ENCODE measurements at regions not wholly inside any gene's neighbourhood (a gene's known extent, or its start where the extent isn't known, plus 50 kb on each side); places are given as distances from the start of the nearest gene placed in this dataset.
"Not testable (repeated sequence)": the region's sequence is repeated elsewhere in the genome, so short reads cannot be mapped to it uniquely, and the experiment has no call there.

DNA sequence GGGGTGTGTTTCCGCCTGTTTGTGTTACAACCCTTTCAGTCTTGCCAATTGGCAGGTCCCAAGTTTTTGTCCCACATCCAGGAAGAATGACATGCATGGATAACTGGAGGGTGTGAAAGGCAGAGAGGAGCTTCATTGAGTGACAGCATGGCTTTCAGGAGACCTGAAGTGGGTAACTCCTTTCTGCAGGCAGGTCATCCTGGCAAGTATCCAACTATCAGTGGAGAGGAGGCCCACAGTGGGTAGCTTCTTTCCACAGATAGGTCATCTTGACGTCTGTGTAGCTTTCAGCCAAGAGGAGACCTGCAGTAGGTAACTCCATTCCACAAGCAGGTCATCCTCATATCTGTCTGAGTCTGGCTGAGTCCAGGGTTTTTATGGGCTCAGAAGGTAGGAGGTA, 1268.8 kb upstream of the CNTN5 start:
- DNase-seq (ENCODE audit: low spot score) = no peak

DNA sequence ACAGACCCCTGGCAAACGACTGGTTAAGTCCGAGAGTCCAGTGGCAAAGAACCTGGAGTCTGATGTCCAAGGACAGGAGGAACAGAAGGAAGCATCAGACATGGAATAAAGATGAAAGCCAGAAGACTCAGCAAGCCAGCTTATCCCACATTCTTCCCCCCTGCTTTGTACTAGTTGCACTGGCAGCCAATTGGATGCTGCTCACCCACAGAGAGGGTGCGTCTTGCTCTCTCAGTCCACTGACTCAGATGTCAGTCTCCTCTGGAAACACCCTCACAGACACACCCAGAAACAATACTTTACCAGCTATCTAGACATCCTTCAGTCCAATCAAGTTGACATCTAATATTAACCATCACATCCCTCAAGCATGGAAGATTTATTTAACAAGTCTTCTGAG, 1265.8 kb upstream of the CNTN5 start:
- DNase-seq (ENCODE audit: low spot score) = no peak

DNA sequence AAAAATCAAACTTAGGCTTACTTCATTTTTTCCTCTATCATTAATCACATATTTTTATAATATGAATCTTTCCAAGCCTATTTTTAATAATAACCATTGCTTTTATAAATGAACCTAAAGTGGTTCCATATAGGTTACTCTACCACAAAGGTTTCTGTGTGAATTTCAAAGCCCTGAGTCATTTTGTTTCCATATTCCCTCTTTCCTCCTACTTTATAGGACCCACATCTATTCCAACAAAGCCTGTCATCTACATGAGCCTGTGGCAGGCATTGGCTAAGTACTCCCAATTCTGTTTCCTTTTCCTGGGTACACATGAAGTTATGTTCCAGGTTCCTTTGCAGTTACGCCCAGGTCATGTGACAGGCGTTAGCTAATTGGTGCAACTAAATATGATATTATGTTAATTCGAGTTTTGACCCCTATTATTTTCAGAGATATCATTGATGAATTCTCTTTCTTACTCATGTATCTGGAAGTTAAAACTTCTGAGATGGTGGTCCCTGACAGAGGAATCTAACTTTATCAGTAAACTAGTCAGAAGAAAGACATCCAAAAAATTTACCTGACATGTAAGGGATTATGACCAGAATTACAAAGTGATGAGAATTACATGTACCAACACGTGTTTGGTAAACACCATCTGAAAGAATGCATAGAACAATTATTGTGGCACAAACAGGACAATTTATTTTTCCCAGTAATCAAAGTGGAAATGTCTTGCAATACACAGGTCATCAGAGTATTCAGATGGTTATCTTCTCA, 1264.0 kb upstream of the CNTN5 start:
- no peak for DNase-seq (ENCODE audit: low spot score)

DNA sequence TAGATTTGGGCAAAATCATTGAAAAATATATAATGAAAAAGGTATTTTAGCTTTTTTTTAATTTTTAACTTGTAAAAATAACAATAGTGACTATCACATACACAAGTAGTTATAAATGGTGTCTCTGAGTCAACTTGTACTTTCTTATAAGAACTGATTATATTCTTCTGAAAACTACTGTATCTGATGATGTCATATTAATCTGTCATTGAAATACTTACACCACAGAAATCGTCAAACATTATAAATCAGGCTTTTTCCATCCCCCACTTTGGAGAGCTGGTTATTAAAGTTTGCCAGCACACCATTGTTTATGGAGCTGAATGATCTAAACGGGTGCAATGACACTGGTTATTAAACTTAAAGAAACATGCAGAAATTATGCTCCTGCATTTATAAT, 1259.6 kb upstream of the CNTN5 start:
- no peak for DNase-seq (ENCODE audit: low spot score)

DNA sequence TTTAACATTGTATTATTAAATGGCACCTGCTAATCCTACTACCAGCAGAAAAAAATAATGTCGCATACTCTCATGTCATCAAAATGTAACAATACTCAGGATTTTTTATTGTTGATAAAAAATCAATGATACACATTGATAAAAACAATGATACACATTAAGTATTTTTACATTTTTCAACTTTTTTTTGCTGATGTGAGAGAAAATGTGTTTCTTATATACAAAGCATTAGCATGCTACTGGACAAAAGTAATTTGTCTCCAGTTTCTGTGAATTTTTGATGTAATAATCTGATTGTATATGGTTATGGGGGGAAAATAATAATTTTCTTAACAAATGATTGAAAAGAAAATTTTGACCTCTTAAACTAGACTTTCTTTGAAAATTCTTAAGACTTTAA, 1256.6 kb upstream of the CNTN5 start:
- DNase-seq (ENCODE audit: low spot score) = no peak

DNA sequence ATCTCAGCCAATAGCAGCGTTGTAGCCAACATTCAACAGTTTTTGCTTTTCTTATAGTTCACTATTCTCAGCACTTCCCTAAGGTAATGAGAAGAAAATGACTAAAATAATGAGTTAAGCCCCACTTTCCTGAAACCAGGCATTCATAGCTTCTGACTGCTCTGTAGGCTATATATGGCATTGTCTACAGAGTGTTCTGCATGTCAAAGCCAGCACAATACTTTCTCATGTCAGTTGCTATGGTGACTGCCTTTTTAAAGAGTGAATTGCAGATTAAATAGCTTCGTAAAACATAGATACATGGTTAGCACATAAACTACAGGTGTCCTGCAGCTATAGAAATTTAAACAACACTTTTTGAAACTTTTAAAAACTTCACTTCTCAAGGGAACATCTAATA, 1256.1 kb upstream of the CNTN5 start:
- DNase-seq (ENCODE audit: low spot score) = no peak

DNA sequence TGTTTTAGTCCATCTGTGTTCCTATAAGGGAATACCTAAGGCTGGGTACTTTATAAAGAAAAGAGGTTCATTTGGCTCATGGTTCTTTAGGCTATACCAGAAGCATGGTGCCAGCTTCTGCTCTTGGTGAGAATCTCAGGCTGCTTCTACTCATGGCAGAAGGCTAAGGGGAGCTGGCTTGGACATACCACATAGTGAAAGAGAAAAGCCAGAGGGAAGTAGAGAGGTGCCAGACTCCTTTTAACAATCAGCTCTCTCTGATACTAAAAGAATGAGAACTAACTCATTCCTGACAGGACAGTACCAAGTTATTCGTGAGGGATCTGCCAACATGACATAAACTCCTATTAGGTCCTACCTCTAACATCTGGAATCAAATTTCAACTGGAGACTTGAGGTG, 1250.2 kb upstream of the CNTN5 start:
- DNase-seq (ENCODE audit: low spot score) = no peak

DNA sequence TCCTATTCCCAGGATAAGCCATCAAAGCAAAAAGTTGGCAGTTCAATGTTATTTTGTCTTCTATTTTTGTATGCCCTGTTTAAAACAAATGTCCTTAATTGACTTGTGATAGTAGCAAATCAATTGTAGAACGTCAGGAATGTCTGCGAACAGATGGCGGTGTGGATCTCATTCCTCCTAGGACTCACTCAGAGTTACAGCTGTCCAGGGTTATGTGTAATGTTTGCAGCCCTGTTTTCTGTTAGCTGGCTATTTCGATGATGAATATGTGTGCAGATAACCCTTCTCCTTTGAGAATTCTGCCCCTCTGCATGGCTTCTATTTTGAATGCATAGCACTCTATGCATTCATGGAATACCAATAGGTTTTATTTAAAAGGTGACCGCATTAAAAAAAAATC, 1248.0 kb upstream of the CNTN5 start:
- no peak for DNase-seq (ENCODE audit: low spot score)

DNA sequence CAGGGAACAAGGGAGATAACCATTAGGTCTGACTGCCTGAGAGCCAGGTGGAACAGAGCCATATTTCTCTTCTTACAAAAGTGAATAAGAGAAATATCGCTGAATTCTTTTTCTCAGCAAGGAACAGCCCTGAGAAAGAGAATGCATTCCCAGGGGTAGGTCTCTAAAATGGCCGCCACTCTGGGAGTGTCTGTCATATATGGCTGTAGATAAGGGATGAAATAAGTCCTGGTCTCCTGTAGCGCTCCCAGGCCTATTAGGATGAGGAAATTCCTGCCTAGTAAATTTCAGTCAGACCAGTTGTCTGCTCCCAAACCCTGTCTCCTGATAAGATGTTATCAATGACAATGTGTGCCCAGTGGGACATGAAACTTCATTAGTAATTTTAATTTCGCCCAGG, 1236.4 kb upstream of the CNTN5 start:
- DNase-seq (ENCODE audit: low spot score) = not testable (repeated sequence)

DNA sequence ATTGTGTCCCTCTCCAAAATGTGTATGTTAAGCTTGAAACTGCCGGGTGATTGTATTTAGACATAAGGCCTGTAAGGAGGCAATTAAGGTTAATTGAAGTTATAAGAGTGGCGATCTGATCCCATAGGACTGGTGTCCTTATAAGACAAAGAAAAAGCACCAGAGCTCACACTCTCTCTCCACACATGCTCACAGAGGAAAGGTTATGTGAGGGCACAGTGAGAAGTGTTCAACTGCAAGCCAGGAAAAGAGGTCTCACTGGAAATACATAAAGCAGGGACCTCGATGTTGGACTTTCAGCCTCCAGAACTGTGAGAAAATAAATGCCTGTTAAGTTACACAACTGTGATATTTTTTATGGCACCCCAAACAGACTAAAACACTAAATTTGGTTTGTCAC, 1233.8 kb upstream of the CNTN5 start:
- no peak for DNase-seq (ENCODE audit: low spot score)

DNA sequence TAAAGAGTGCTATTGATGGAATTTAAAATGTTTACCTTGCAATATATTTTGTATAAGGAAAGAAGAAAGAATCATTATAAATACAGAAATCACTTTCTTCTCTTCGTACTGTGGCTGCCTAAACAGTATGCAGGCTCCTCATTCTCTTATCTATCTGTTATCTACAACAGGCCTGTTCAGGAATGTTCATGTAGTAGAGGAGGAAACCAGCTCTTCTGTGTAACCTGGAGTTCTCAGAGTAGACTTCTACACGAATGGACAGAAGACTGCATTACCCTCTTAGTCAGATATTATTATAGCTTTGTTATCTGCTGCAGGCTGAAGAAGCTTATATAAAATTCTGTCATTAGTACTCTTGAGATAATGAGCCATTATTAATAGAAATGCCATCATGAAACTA, 1225.9 kb upstream of the CNTN5 start:
- no peak for DNase-seq (ENCODE audit: low spot score)

DNA sequence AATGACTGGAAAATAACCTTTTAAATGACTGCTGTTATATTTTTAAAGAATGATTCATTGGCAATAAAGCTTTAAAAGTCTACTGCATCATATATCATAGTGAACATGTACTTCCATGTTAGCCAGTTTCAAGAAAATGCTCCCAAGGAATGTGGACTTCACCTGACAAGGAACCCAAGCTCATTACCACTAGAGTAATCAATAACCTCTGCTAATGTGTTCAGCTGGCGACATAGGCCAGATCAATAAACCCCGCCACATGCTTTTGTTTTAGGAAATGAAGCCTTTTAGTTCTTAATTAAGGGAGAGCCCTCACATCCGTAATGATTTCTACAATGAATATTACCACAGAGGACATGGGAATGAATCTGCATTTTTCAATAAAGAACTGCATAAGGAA, 1219.9 kb upstream of the CNTN5 start:
- no peak for DNase-seq (ENCODE audit: low spot score)

DNA sequence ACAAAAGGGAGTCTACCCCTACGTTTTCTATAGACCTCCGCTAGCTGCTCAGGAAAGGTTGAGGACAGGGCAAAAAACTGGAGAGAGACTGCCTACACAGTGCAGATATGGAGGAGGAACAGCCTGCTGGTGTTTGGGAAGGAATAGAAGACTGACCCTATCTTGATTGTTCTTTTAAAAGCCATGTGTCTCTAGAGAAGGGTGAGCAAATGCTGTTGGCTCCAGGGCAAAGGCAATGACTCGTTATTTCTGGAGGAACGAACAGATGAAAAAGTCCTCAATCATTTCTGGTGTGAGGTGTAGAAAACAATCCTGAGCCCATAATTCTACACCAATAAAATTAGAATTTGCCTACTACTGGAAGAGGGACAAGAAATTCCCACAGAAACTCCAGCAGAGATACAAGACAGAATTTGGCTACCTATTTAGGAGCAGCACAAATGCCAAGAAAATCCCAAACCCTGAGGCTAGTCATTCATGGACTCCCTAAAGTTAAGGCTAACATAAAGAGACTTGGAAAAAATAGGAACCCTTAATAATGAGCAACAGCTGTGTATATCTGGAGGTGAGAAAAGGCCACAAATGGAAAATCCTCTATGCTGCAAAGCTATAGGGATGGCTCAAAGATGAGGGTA, 1206.3 kb upstream of the CNTN5 start:
- DNase-seq (ENCODE audit: low spot score) = no peak

DNA sequence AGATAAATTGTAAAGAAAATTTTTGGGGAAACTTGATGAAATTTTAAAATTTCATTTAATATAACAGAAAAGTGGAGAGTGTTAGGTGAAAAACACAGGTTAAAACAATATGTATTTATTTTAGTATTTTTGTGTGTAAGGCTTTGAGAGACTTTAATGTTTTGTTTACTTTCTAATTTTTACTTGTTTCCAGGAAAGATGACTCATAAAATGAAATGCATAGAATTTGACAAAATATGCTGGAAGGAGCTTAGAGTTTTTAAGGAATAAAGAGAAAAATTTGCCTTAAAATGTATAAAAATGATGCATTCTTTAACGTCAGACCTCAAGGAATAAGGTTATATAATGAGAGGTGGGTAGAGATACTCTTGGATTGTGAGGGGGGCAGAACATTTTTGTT, 1205.1 kb upstream of the CNTN5 start:
- DNase-seq (ENCODE audit: low spot score) = no peak

DNA sequence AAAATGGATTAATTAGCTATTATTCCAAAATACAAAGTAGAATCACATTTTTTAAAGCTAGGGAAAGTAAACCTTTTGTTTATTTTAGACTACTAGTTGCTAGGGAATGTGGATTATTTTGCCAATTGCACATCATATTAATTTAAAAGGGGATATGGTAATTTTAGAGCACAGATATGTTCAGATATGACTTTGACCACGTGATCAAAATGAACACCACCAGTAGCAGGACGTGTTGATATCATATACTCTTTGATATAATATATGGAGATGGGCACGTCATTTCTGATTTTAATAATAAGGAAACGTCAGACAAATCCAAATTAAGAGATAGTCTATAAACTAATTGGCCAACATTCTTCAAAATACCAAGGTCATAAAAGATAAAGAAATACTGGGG, 1188.3 kb upstream of the CNTN5 start:
- no peak for DNase-seq (ENCODE audit: low spot score)

DNA sequence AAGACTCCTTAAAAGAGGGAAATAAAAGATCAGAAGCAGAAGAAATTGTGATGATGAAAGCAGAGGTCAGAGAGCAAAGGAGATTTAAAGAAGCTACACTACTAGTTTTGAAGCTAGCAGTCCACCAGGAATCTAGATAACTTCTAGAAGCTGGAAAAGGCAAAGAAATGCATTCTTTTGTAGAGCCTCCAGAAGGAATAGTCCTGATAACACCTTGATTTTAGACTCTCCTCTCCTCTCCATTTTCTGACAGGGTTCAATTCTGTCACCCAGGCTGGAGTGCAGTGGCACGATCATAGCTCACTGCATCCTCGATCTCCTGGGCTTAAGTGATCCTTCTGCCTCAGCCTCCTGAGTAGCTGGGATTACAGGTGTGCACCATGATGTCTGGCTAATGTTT, 1187.3 kb upstream of the CNTN5 start:
- DNase-seq (ENCODE audit: low spot score) = no peak

DNA sequence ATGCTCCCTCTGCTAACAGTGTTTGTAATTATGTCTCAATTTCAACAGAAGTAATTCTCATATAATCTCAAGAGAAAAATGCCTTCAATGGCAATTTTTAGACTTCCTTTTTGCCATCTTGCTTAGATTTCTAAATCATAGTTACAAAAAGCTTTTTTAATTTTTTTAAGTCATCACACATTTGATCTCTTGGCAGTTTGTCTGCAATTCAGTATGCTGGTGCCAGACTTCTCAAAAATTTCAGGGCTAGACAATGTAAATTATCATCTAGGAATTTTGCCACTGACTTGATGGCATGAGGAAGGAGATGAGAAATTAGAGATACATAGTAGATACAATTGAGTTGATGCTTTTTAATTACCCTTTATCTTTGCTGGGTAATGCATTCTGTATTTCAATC, 1176.7 kb upstream of the CNTN5 start:
- DNase-seq (ENCODE audit: low spot score) = no peak

DNA sequence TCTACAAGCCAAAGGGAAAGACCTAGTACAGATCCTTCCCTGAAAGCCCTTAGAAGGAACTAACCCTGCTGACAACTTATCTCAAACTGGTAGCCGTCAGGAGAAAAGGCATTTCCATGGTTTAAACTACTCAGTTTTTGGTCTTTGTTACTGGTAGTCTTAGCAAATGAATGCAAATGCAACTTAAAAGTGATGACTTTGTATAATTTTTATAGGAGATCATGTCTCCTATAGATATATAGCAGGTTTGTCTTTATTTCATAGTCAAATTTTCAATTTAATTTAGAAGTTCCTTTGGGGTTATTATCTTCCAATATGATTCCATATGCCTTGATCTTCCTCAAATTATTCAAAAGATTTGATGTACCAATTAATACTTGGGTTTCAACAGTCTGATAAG, 1173.0 kb upstream of the CNTN5 start:
- no peak for DNase-seq (ENCODE audit: low spot score)

DNA sequence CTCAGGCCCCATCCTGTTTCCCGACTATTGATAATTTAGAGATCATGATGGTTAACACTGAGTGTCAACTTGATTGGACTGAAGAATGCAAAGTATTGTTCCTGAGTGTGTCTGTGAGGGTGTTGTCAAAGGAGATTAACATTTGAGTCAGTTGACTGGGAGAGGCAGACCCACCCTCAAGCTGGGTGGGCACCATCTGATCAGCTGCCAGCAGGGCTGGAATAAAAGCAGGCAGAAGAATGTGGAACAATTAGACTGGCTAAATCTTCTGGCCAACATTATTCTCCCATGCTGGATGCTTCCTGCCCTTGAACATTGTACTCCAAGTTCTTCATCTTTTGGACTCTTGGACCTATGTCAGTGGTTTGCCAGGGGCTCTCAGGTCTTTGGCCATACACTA, 1170.0 kb upstream of the CNTN5 start:
- DNase-seq (ENCODE audit: low spot score) = peak; percentile 49

DNA sequence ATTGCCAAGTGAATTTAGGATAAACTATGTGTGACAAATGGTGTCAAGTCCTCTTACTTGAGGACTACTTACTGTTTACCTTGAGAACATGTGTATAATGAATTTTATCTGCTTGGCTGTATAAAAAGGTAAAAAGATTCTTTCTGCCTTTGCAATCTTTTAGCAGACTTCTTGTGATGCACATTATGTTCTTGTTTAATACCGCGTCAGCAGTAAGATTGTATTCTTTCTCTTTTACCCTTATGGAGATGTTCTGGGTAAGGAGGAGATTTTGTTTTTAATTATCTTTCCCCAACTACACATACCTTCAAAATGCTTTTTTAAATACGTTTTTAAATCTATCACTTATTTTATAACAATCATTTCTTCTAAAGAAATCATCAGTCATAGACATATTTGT, 1166.4 kb upstream of the CNTN5 start:
- DNase-seq (ENCODE audit: low spot score) = no peak

DNA sequence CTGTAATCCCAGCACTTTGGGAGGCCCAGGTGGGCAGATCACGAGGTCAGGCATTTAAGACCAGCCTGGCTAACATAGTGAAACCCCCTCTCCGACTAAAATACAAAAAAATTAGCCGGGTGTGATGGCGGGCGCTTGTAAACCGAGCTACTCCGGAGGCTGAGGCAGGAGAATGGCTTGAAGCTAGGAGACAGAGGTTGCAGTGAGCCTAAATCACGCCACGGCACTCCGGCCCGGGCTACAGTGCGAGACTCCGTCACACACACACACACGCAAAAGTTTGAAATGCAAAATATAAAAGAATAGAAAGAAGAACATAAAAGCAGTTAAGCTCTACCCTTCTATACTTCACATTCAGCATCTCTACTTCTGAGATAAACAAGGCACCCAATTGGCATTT, 1165.9 kb upstream of the CNTN5 start:
- no peak for DNase-seq (ENCODE audit: low spot score)

DNA sequence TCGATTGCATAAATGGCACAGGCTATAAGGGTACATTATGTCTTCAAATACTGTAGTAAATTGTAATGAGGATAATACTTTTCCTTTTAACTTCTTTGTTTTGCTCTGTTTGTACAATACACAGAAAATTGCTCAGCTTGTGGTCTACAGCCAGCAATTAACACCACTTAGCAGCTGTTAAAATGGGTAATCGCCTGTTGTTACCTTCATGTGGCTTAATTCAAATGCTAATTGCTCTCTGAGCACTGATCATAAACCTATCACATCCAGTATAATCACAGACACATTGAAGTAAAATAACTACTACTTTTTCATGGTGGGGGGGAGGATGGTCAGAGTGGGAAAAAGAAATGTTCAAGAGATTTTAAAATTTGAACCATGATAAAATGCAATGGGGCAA, 1164.1 kb upstream of the CNTN5 start:
- DNase-seq (ENCODE audit: low spot score) = no peak

DNA sequence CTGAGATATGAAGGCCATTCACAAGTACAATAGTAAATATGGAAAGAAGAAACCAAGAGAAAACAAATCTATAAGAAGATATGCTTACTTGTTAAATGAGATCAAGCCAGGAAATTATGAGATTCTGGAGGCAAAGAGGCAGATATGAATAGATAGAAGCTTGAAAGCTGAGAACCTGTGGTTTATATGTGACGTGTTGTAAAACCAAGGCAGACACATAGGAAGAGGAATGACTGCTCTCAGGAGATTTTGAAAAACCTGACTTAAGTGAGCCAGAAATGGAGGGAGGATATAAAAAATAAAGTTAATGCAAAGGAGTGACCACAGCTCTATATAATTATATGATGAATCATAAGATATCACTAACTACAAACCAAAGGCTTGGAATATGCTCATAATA, 1160.5 kb upstream of the CNTN5 start:
- DNase-seq (ENCODE audit: low spot score) = no peak

DNA sequence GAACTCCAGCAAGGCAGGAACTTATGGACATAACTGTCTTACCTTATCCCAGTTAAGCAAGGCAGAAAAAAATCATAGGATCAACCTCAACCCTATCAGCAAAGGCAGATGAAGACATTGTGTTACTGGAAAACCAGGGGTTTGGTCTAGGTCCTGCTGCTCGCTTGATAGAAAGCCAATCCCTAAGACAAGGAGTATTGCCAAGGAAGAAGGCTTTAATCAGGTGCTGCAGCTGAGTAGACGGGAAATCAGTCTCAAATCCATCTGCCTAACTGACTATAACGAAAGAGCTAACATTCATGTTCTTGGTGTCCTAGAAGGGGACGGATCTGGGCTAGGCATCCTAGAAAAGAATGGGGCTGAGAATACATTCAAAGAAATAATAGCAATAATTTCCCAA, 1158.7 kb upstream of the CNTN5 start:
- no peak for DNase-seq (ENCODE audit: low spot score)

All from ecto neural progenitor cell (in vitro differentiated cells).